SHP77 (cell line): ENCODE measurements at regions not wholly inside any gene's neighbourhood (a gene's known extent, or its start where the extent isn't known, plus 50 kb on each side); places are given as distances from the start of the nearest gene placed in this dataset.
A peak's percentile ranks its signal among the peaks of the same experiment; 100 is the strongest.
"Not testable (repeated sequence)": the region's sequence is repeated elsewhere in the genome, so short reads cannot be mapped to it uniquely, and the experiment has no call there.

Experiments
- DNase-seq, 2 experiments: peaks; one replicate each; lab custom pipeline; 2025; lab: John Stamatoyannopoulos, UW

DNA sequence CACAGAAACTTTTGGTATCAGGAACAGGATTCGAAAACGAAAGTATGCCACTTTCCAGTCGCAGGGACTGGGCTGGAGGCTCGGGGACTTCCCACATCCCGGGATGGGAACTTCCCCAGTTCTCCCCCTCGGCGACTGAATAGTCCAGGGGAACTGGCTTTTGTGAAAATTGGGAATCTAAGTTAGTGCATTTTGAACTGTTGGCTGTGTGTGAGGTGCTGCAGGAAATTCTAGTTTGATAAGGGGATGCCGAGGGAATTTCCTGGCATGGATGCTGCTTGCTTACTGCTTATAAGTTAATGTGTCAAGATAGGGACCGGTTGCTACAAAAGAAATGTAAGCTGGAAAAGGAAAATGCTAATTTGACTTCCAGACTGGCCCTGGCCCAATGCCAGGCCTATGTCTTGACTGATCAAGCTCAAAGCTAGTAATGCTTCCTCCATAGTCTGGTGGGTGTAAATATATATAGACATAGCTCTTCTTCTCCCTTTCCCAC lies 73.4 kb upstream of the EIF5 start:
- peak in 1 of 2 experiments; percentile 5 for DNase-seq

DNA sequence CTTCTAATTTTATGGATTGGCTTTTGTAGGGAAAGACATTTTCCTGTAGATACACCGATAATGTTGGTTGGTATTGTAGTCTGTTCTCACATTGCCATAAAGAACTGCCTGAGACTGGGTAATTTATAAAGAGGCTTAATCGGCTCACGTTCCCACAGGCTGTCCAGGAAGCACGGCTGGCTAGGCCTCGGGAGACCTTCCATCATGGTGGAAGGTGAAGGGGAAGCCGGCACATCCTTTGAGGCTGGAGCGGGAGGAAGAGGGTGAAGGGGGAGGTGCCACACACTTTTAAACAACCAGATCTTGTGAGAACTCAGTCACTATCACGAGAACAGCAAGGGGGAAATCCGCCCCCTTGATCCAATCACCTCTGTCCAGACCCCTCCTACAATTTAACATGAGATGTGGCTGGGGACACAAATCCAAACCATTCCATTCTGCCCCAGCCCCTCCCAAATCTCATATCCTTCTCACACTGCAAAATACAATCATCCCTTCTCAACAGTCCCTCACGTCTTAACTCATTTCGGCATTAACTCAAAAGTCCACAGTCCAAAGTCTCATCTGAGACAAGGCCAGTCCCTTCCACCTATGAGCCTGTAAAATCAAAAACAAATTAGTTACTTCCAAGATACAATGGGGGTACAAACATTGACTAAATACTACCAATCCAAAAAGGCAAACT lies 66.7 kb upstream of the EIF5 start:
- no peak for DNase-seq

DNA sequence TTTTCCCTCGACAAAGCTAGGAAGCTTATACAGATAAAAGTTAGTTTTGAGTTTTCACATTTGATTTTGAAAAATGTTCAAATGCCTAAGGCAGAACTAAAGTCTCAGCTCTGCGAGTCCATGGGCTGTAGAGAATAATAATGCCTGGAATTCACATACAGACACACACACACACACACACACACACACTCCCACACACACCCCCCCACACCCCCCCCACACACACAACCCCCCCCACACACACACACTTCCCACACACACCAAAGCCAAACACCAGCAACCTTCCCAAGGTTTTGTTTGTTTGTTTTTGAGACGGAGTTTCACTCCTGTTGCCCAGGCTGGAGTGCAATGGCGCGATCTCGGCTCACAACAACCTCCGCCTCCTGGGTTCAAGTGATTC lies 62.8 kb upstream of the EIF5 start:
- DNase-seq = no peak

DNA sequence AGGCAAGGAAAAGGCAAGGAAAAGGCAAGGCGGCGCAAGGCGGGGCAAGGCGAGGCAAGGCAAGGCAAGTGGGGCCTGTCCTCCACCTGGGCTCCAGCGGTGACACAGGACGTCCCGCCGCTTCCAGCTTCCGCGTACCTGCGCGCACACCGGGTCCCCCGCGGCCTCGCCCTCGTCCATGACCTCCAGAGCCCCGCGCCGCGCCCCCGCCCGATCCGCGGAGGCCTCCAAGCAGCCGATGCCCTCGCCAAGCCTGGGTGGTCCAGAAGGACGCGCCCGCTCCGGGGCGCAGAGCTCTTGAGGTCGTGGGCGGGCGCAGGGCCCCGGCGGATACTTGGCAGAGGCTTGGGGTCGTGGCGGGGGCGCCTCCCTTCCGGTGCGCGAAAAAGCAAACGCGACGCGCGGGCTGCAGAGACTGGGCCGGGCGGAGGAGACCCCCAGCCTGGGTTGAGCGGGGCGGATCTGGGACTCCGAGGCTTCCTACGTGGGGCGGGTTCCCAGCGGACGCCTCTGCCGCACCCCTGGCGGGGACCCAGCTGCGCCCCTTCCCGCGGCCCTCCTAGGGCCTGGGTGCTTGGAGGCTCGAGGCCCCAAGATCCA lies 60.8 kb upstream of the EIF5 start:
- no peak for DNase-seq

DNA sequence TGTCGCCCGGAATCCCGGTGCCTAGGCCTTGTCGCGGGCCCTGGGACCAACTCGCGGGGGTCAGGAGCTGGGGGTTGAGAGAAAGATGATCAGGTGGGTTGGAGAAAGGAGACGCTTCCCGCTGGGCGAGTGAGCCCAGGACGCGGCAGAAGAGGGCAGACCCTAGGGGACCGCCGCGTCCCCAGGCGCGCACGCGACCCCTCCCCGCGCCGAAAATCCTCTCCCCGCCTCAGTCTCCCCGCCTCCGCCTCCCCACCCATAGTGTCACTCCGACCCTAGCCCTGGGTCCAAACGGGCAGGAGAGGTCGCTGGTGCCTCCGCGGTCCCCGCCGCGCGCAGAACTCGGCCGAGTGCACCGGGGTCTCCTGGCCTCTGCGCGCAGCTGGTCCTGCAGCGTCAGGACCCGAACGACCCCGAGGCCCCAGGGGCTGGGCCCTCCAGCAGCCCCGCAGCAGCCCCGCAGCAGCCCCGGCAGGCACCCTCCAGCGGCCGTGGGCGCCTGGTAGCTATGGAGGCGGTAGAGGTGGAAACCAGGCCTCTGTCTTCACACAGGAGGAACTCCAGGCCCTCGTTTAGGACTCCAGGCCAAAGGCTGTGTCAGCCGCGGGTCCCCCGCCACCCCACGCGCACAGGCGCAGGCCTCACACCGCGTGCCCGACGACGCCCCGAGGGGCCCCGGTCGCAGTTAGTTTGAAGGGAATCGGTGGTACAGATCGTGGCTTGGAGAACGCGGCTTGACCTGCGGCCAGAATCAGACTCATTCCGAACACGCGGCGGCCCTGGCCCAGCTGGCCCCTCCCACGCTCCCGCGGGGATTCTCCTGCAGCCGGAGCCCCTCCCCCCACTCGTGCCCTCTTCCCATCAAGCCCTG lies 60.1 kb upstream of the EIF5 start:
- no peak for DNase-seq

DNA sequence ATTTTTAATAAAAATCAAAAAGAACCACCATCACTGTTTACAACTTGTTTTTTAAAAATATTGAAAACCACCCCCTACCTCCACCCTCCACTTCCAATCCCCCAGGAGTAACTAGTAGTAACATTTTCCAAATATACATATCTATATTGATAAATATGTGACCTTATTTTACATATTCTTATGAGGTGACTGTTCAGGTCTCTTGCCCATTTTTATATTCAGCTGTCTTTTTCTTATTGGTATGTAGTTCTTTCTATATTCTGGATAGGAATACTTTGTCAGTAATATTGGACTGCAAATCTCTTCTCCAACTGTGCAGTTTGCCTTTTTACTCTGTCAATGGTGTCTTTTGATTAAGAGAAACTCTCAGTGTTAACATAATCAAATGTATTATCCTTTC lies 59.0 kb upstream of the EIF5 start:
- no peak for DNase-seq

DNA sequence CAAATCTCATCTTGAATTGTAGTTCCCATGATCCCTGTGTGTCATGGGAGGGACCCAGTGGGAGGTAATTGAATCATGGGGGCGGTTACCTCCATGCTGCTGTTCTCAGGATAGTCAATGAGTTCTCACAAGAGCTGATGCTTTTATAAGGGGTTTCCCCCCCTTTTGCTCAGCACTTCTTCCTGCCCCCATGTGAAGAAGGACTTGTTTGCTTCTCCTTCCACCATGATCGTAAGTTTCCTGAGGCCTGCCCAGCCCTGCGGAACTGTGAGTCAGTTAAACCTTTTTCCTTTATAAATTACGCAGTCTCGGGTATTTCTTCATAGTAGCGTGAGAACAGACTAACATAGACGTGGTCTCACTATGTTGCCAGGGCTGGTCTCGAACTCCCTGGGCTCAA lies 56.1 kb upstream of the EIF5 start:
- no peak for DNase-seq

DNA sequence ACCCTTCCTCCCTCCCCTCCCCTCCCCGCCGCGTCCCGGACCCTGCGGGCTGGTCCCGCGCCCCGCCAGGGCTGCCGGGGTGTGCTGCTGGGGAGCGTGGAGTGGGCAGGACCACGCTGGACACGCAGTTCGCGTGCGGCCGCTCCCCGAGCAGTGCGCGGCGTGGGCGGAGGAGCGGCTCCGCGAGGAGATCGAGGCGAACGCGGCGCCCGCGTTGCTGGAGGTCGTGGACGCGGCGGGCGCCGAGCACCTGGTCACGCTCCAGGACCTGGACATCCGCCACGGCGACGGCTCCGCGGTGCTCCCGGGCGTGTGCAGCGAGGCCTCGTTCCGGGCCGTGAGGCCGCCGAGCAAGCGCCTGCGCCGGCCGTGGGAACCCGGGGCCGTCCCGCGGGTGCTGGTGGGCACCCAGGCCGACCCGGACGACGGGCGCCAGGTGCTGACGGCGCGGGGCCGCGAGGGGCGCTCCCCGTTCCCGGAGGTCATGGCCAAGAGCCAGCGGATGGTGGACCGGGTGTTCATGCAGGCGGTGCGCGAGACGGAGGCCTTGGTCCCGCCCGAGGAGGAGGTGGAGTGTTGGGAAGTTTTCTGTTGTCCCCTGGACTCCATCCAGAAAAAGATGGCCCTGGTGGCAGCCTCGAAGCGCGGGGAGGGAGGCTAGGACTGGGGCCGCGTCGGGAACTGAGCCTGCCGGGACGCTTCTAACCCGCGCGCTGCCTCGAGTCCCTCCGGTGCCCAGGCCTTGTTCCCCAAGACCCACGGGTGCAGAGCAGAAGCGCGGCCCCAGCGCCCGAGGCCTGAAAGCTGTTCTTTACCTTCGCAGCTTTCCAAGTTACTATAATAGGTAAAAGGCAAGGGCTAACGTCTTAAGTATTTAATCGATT lies 54.7 kb upstream of the EIF5 start:
- DNase-seq = no peak

DNA sequence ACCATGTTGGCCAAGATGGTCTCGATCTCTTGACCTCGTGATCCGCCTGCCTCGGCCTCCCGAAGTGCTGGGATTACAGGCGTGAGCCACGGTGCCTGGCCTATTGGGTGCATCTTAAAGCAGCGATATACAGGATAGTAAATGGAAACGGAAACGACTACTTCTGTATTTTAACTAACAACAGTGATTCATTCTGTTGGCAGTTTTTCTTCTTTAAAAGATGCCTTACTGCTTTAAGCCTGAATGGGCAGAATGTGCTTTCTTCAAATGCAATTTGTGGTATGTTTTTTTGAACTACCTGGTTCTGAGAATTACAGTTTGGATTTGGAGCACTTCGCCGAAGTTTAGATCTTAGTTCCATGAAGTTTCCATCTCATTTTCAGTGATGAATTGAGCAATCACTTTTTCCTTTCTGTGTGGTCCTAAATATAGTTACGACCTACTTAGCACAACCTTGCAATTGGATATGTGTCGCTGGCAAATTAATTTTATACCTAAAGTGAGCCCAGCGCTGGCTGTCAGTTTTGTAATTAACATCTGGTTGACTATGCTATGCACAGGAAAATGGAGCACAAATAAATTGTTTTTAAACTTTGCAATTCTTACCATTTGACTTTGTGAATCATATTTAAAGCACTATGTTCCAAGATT lies 53.6 kb upstream of the EIF5 start:
- DNase-seq = no peak

DNA sequence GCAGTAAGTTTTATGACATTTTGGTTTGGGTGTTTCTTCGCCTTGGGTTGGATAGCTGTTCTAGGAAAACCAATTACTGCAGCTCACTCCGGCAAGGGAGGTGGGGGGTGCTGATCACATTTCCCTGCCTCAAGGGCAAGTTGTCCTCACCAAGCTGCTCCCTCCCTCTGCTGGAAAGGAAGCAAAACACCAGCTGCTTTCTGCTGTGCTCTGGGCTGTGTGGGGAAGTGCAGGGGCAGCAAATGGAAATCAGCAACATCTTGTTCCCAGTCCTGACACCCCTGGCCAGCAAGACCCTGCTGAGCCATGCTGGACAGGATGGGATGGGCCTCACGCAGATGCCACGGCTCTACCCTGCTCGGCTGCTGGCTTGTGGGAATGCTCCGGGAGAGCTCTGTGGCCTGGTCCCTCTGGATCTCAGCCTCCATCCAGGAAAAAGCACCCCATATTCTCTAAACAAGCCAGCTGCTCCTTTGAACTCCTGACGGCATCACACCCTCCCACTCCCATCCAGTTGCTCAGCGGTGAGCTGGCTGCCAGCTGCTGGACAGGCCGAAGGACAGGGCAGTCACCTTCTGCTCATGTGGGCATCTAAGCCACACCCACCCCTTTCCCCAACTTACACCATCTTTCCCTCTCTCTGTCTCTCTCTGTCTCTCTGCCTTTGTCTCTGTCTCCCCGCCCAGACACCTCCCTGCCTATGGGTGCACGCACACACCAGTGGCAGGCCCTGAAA lies 52.4 kb upstream of the EIF5 start:
- peak; percentile 27 to 44 for DNase-seq

DNA sequence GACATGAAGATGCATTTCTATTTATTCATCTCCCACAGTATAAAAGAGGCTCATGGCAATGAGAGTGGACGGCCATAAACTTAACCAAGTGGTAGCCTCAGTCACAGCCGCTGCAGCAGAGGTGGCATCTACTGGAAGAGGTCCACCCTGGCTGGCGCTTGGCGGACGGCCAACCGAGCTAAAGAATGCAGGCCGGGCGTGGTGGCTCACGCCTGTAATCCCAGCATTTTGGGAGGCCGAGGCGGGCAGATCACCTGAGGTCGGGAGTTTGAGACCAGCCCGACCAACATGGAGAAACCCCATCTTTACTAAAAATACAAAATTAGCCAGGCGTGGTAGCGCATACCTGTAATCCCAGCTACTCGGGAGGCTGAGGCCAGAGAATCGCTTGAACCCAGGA lies 51.7 kb upstream of the EIF5 start:
- DNase-seq = not testable (repeated sequence)

DNA sequence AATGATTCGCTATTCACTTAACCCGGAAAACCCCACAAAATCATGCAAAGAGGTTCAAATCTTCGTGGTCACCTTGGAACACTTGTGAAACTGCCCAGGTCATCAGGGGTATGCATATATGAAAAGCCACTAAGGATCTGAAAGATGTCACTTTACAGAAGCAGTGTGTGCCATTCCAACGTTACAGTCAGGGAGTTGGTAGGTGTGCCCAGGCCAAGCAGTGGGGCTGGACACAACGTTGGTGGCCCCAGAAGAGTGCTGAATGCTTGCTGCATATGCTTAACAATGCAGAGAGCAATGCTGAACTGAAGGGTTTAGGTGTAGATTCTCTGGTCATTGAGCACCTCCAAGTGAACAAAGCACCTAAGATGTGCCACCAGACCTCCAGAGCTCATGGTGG lies 51.1 kb upstream of the EIF5 start:
- DNase-seq = no peak

DNA sequence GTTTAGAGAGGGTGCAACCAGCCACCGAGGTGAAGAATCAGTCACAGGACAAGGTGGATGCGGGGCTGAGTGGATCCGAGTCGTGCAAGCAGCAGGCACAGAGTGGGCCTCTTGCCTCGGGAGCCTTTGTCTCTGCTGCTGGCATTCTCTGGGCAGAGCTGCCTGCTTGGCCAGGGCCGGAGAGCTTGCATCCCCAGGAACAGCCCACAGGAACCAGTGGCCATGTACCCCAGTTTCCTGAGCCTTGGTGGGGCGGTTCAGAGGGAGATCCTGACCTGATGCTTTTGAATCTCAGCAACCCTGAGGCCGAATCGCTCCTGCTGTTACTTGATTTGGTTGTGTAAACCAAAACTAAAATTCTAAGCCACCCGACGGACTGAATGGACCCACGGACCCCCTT lies 50.1 kb upstream of the EIF5 start:
- no peak for DNase-seq
